NCI-H69 (cell line): ENCODE measurements at regions not wholly inside any gene's neighbourhood (a gene's known extent, or its start where the extent isn't known, plus 50 kb on each side); places are given as distances from the start of the nearest gene placed in this dataset.
"Not testable (repeated sequence)": the region's sequence is repeated elsewhere in the genome, so short reads cannot be mapped to it uniquely, and the experiment has no call there.

Experiments used
- DNase-seq: peaks from one replicate; lab custom pipeline; 2025; lab: John Stamatoyannopoulos, UW

DNA sequence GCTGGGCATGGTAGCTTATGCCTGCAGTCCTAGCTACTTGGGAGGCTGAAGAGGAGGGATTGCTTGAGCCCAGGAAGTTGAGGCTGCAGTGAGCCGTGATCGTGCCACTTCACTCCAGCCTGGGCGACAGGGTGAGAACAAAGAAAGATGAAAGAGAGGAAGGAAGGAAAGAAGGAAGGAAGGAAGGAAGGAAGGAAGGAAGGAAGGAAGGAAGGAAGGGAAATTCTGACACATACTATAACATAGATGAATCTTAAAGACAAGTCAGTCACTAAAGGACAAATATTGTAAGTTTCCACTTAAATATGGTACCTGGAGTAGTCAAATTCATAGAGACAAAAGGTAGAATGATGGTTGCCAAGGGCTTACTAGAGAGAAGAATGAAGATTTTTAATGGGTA, 108.0 kb upstream of the CACHD1 start:
- DNase-seq = no peak

DNA sequence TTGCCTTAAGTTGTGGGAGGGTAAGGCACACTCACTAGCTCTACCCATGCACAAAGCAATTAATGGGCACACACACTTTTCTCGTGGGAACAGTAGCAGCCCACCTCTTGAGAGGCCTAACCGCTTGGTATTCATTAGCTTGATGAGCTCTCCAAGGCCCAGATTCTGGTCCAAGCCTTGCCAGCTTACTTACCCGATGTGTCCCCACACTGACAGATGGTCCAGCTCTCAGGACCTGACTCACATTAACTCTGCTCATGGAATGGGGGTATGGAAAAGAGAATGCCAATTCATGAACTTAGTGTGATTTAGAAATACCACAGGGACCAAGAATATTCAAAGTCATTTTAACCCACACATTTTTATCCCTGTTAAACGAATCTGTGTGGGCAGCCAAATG, 106.8 kb upstream of the CACHD1 start:
- DNase-seq = peak; percentile 30

DNA sequence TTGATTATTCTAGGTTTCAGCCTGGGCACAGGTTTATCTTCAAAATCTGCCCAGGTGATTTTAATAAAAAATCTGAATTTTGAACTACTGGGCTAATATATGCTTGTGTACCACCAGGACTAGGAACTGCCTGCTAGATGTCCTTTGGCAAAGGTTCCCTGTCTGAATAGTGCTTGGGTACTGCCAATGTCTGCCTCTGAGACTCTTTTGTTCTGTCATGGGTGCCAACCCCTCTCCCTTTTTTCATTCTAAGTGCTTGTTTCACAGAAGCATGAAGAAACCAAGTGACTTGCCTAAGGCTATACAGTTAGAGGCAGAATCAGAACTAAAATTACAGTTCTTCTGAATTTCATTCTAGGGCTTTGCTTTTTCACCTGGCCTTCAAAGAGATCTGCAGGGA, 106.3 kb upstream of the CACHD1 start:
- peak; percentile 35 for DNase-seq

DNA sequence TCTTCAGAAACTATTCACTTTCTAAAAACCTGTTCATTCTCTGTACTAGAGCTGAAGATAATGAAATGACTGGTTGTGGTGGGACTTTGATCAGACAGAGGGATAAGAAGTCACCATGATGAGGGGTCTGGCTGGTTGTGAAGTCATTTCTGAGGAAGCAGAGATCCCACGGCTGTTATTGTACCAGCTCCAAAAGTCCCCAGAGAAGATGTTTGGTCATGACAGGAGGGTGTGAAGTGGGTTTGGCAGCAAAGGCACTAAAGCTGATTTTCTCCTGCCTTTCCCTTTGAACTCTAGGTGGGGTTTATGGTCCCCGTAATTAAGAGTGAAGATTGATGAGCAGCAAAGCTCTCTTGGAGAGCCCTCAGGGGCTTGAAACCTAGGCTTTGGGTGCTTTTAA, 103.1 kb upstream of the CACHD1 start:
- peak; percentile 39 for DNase-seq

DNA sequence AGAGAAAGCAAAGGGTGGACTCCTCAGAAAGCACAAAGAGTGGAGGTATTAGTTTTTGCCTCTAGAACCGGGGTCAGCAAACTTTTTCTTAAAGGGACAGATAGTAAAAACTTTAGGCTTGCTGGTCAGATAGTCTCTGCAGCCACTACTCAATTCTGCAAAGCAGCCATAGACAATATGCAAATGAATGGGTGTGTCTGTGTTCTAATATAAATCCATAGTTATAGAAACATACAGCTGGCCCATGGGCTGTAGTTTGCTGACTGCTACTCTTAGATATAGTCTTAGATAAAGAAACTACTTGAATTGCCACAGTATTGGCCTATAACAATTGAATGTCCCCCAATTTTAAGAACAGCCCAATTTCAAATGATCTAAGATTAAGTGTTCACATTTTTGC, 101.6 kb upstream of the CACHD1 start:
- DNase-seq = no peak

GRCh38 chr1:64378826-64379225, 91.1 kb upstream of the CACHD1 start:
- no peak for DNase-seq

DNA sequence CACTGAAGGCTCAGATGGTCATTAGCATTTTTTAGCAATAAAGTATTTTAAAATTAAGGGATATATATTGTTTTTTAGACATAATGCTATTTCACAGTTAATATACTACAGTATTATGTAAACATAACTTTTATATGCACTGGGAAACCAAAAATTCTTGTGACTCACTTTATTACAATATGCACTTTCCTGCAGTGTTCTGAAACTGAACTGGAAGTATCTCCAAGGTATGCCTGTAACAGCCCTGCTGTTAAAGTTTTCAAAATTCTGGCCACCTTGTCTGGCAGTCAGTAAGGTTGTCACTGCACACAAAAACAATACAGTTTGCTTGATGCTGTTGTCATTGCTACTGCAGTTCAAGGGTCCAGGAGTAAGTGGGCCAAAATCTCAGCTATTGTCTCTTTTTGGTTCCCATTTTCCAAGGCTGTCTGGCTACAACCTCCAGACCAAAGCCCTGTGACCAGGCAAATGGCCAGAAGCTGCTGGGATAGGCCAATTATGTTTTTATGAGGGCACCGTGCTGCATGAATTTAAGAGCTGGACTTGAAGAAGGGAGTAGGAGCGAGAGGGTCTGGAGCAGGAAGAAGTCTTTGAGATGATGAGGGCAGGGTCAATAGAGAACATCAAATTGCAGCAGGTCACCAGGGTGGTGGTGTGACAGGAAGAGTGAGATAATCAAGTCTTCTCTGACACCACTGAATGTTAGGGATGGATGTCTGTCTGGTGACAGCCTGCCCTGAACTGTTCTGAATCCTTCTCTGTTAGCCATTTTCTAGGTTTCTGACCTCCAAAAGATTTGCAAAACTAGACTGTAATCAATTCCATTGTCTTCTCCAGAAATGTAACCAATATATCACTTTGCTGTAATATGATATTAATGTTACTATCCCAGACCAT, 82.3 kb upstream of the CACHD1 start:
- no peak for DNase-seq

GRCh38 chr1:64388336-64388735, 81.6 kb upstream of the CACHD1 start:
- DNase-seq = no peak

GRCh38 chr1:64392109-64392508, 77.8 kb upstream of the CACHD1 start:
- DNase-seq = peak; percentile 2

GRCh38 chr1:64393790-64394189, 76.1 kb upstream of the CACHD1 start:
- no peak for DNase-seq

DNA sequence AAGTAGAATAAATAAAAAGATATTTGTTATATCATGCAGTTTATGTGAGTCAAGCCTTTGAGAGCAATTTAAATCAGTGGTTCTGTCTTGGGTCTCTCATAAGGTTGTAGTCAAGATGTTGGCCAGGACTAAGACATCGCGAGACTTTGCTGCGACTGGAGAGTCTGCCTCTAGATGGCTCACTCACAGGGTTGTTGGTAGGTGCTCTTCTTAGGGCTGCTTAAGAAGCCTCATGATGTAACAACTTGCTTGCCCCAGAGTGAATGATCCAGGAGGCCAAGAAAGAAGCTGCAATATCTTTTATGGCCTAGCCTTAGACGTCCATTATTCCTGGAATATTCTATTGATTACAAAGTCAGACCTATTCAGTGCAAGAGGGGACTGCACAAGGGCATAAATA, 73.1 kb upstream of the CACHD1 start:
- DNase-seq = peak; percentile 9

- no peak for DNase-seq
Observed at GRCh38 chr1:64397541-64397940, 72.4 kb upstream of the CACHD1 start.

DNA sequence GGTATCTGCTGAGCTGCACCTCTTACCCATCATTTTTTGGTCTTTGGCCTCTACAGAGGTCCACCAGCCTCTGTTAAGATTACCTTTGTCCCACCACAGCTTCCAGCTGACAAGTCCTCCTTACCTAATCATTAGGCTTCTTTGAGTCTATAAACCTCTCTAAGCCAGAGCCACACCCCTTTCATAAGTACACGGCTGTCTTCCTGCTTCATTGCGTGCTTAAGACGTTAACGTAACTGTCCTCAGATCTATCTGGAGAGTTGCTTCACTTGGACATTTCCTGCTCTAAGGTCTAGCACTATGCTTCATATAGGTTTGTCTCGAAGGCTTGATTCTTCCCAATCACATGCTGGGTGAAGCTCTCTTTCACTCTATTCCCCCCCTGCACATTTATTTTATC, 71.0 kb upstream of the CACHD1 start:
- DNase-seq = no peak

- no peak for DNase-seq
Observed at GRCh38 chr1:64401285-64401684, 68.6 kb upstream of the CACHD1 start.

GRCh38 chr1:64403331-64403730, 66.6 kb upstream of the CACHD1 start:
- DNase-seq = no peak

- no peak for DNase-seq
Observed at GRCh38 chr1:64404202-64404601, 65.7 kb upstream of the CACHD1 start.

DNA sequence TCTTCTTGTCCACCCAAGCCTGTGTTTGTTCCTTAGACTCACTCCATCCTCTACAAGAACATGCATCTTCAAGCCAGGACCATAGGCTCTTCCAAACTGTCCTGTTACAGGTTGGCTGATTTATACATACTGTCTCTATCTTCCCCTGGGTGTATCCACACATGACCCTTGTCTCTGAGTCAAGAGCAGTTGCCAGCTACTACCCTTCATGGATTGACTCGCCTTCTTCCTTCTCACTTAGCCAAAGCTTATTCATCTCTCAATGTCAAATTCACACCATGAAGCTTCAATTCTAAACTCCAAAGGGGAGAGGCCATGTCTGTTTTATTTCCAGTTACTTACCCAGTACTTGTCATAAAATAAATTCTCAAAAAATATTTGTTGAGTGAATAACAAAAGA, 64.1 kb upstream of the CACHD1 start:
- DNase-seq = no peak

GRCh38 chr1:64410217-64410616, 59.7 kb upstream of the CACHD1 start:
- DNase-seq = no peak

DNA sequence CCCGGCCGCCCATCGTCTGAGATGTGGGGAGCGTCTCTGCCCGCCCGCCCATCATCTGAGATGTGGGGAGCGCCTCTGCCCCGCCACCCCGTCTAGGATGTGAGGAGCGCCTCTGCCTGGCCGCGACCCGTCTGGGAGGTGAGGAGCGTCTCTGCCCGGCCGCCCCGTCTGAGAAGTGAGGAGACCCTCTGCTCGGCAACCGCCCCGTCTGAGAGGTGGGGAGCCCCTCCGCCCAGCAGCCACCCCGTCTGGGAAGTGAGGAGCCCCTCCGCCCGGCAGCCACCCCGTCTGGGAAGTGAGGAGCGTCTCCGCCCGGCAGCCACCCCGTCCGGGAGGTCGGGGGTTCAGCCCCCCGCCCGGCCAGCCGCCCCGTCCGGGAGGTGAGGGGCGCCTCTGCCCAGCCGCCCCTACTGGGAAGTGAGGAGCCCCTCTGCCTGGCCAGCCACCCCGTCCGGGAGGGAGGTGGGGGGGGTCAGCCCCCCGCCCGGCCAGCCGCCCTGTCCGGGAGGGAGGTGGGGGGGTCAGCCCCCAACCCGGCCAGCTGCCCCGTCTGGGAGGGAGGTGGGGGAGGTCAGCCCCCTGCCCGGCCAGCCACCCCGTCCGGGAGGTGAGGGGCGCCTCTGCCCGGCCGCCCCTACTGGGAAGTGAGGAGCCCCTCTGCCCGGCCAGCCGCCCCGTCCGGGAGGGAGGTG, 54.9 kb upstream of the CACHD1 start:
- DNase-seq = not testable (repeated sequence)

GRCh38 chr1:64417803-64418202, 52.1 kb upstream of the CACHD1 start:
- no peak for DNase-seq
